Activated CD4-positive, alpha-beta T cell treated with anti-CD3 and anti-CD28 coated beads for 36 hours (primary cell): ENCODE measurements at regions not wholly inside any gene's neighbourhood (a gene's known extent, or its start where the extent isn't known, plus 50 kb on each side); places are given as distances from the start of the nearest gene placed in this dataset.

Experiments
- ATAC-seq: fragments of 200-7000 bp; cut with Tn5 transposase; one replicate; pipeline ENCODE4 v1.10.0; 2021; ENCODE audit warnings: mild to moderate bottlenecking, moderate library complexity
- CTCF ChIA-PET: fragments of 350-600 bp; sonication (Branson Sonifier 250); formaldehyde crosslinking; loops from one replicate; lab custom pipeline; 2021; ENCODE audit warnings: antibody characterized with exemption; lab: Charles Lee
- POLR2A ChIA-PET: fragments of 350-600 bp; sonication (Branson Sonifier 250); formaldehyde crosslinking; loops from one replicate; lab custom pipeline; 2021; ENCODE audit warnings: antibody characterized with exemption, inconsistent platforms; lab: Charles Lee
- DNase-seq: peaks from one replicate; pipeline ENCODE4 v3.0.0-alpha.2; 2020
- H3K27ac Mint-ChIP-seq: one replicate; pipeline ENCODE4 v1.8.0; 2021; ENCODE audit warnings: mixed read lengths
- H3K27me3 Mint-ChIP-seq: one replicate; pipeline ENCODE4 v1.8.0; 2021; ENCODE audit warnings: mixed read lengths
- H3K36me3 Mint-ChIP-seq: one replicate; pipeline ENCODE4 v1.8.0; 2021; ENCODE audit warnings: low read depth, mixed read lengths
- H3K4me1 Mint-ChIP-seq: one replicate; pipeline ENCODE4 v1.8.0; 2021; ENCODE audit warnings: mixed read lengths
- H3K4me3 Mint-ChIP-seq: one replicate; pipeline ENCODE4 v1.8.0; 2021; ENCODE audit warnings: mild to moderate bottlenecking, moderate library complexity, mixed read lengths
- H3K9me3 Mint-ChIP-seq: one replicate; pipeline ENCODE4 v1.8.0; 2021; ENCODE audit warnings: low read depth, mixed read lengths
- intact Hi-C, 2 experiments: fragments of 100-400 bp; cut with DNase I in 1 of 2; cut with micrococcal nuclease in 1 of 2; formaldehyde crosslinking; loops; one replicate each; pipeline versions ENCODE4 v1.14.2 to v1.15.1; 2022 to 2024; cut with DNase I, micrococcal nuclease

DNA sequence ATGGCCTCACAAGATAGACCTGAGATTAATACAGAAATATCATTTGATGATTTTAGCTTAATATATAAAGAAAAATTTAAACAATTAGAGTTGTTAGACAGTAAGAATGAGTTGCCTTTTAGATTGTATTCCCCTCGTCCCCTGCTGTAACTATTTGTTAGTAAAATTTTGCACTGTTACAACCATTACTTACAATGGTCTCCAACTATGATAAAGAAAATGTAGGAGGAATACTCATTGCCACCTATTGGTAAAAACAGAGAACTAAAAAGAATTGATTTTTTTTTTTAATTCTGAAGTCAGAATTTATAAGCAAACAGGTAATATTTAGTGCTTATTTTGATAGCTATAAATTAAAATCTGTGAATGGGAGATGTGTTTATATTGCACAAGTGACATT lies 937.6 kb downstream of the TLE4 start:
- POLR2A ChIA-PET, result no interaction called here
- no peaks in the 10 kb centered on the region for H3K9me3 Mint-ChIP-seq
- H3K4me3 Mint-ChIP-seq, result no peak overlapping the region
- H3K27ac Mint-ChIP-seq, result no peak overlapping the region
- no peaks in the 10 kb centered on the region for H3K27me3 Mint-ChIP-seq
- DNase-seq, result no peak
- no peak for ATAC-seq
- no peaks in the 10 kb centered on the region for H3K4me1 Mint-ChIP-seq
- intact Hi-C loops, result no loop called here
- CTCF ChIA-PET, result interaction anchor here (1.1 kb wide), 1 partner anchor 8 kb away, joined by 3 read pairs; no protein-coding TSS in a partner anchor
- H3K36me3 Mint-ChIP-seq, result no peaks in the 10 kb centered on the region

DNA sequence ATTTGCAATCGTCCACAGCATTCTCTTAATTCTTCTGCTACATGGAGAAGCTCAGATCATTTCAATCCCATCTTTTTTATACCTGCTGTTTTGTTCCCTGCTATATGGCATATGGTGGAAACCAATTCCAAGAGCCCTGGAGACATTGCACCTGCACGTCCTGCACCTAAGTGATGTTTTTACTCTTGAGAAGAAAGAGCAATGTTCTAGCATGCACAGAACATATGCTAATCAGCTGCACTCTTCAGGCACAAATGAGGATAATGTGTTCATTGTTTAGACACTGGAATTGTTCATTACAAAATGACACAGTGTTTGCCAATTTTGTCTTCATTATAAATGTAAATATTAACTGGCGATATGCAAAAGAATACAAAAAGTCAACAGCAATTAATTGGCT lies 935.8 kb downstream of the TLE4 start:
- no peak for ATAC-seq
- DNase-seq, result no peak
- CTCF ChIA-PET, result no interaction called here
- intact Hi-C loops, result no loop called here
- H3K4me3 Mint-ChIP-seq, result no peak overlapping the region
- POLR2A ChIA-PET, result no interaction called here
- H3K27me3 Mint-ChIP-seq, result no peaks in the 10 kb centered on the region
- no peaks in the 10 kb centered on the region for H3K36me3 Mint-ChIP-seq
- no peaks in the 10 kb centered on the region for H3K9me3 Mint-ChIP-seq
- no peak overlapping the region for H3K27ac Mint-ChIP-seq
- H3K4me1 Mint-ChIP-seq, result no peaks in the 10 kb centered on the region

DNA sequence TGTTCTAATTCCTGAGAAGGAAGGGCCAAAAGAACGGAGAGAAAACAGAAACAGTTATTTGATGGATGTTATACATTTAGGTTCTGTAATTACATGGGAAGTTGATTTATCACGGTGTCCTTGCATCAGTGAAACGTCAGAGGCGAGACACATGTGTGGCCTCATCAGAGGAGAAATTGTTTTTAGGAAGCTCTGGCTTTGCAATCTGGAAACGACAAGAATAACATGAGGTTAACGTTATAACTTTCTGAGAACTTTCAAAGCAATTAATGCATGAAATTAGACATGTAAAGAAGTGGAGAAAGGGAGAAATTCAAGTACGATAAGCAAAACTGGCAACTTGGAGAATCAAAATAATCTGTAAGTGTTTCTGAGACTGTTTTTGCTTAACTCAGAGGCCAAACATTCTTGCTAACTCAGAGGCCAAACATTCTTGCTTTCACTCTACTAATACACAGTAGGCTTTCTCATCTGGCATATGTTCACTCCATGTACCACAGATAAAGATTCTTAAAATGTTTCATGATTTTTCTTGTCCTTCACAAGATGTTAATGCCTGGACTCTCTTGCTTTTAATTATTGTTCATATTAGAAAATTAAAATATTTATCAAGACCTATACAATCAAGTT lies 933.0 kb downstream of the TLE4 start:
- POLR2A ChIA-PET, result no interaction called here
- no peaks in the 10 kb centered on the region for H3K9me3 Mint-ChIP-seq
- CTCF ChIA-PET, result no interaction called here
- no peaks in the 10 kb centered on the region for H3K27me3 Mint-ChIP-seq
- H3K36me3 Mint-ChIP-seq, result no peaks in the 10 kb centered on the region
- ATAC-seq (no peak), DNase-seq (no peak)
- no peaks in the 10 kb centered on the region for H3K4me1 Mint-ChIP-seq
- no peak overlapping the region for H3K4me3 Mint-ChIP-seq
- intact Hi-C loops, result no loop called here
- no peak overlapping the region for H3K27ac Mint-ChIP-seq

DNA sequence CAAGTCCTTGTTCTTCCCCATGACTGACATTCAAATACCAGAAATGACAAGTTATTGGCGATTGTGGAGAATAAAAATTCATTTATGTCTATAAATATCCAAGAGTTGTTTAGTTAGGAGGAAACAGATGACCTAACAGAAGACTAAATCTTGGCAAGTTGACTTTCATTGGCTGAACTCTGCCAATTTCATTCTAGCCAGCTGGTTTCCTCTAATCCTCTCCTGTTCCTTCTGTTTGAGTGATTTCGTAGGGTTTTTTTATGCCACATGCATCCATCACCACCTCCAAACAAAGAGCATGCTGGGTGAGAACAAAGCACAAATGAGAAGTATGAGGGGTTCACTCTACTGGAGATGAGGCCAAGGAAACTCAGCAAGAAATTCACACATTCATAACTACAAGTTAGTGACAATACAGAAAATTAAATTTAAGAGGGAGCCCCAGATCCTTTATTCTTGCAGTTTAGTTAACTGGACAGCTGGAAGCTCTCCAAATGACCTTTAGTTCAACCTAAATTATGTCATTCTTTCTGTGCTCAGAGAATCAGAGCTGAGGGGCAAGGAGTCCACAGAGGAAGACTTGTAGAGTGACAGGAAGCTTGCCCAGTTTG lies 932.0 kb downstream of the TLE4 start:
- no peaks in the 10 kb centered on the region for H3K4me1 Mint-ChIP-seq
- DNase-seq (no peak), ATAC-seq (no peak)
- ChIA-PET POLR2A (no interaction called here), CTCF (interaction anchor here (0.7 kb wide), 1 partner anchor 99 kb away, joined by 3 read pairs; no protein-coding TSS in a partner anchor)
- no peaks in the 10 kb centered on the region for H3K36me3 Mint-ChIP-seq
- no peaks in the 10 kb centered on the region for H3K27me3 Mint-ChIP-seq
- no peaks in the 10 kb centered on the region for H3K9me3 Mint-ChIP-seq
- H3K27ac Mint-ChIP-seq, result no peak overlapping the region
- intact Hi-C loops, result no loop called here
- H3K4me3 Mint-ChIP-seq, result no peak overlapping the region

DNA sequence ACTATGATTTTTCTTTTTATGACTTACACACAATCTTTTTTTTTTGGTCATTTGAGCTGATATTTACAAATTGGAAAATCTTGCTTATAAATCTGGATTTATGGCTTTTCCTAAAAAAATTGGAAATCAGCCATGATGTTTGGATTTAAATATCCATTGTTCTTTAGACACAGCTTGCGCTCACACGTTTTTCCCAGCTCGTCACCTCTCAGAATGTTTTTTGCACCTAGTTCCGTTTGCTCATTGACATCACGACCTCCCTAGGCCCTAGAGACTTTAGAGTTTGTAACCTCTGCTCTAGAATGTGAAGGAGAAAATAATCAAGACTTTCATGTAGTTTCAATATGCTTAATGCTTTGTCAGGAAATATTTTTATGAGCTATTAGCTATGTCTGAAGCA lies 930.5 kb downstream of the TLE4 start:
- no peak for ATAC-seq
- ChIA-PET POLR2A (no interaction called here), CTCF (no interaction called here)
- no peaks in the 10 kb centered on the region for H3K4me1 Mint-ChIP-seq
- DNase-seq, result no peak
- H3K27me3 Mint-ChIP-seq, result no peaks in the 10 kb centered on the region
- no peak overlapping the region for H3K4me3 Mint-ChIP-seq
- intact Hi-C loops, result no loop called here
- no peaks in the 10 kb centered on the region for H3K36me3 Mint-ChIP-seq
- H3K27ac Mint-ChIP-seq, result no peak overlapping the region
- H3K9me3 Mint-ChIP-seq, result no peaks in the 10 kb centered on the region

DNA sequence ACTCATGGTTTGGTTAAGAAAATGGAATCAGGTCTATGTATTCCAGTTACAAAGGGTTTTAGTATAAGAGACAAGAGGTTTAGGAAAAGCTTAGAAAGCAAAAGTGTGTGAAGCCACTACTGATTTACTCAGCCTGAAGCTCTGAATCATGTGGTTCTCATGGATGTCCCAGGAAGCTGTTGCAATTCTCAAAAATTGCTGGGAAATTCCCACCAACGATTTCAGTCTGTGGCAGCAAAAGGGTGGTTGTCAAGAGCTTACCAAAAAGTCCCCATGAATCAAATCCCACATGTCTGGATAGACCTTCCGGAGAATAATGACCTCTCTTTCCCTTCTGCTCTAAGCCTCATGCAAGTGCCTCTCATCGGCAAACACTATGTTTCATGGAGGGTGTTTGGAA lies 929.9 kb downstream of the TLE4 start:
- intact Hi-C loops, result no loop called here
- Mint-ChIP-seq H3K36me3 (no peaks in the 10 kb centered on the region), H3K4me3 (no peak overlapping the region), H3K4me1 (no peaks in the 10 kb centered on the region), H3K9me3 (no peaks in the 10 kb centered on the region), H3K27ac (no peak overlapping the region), H3K27me3 (no peaks in the 10 kb centered on the region)
- CTCF ChIA-PET, result interaction anchor here (1.0 kb wide), 1 partner anchor 8 kb away, joined by 3 read pairs; no protein-coding TSS in a partner anchor
- DNase-seq (no peak), ATAC-seq (no peak)
- POLR2A ChIA-PET, result no interaction called here

DNA sequence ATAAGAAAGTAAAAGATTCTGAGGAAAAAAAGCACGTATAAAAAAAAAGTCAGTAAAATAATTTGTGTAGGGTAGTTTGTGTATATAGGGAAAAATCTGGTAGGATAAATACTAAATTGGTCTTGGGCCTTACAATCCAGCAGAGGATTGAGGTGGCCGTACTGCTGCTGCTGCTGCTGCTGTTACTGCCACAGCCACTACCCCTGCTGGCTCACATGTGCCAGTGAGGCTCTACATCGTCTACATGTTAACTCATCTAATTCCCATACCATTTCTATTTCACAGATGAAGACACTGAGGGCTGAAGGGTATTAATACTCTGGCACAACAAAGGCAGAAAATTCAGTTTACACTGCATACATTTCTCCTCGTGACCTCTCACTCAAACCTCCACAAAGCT lies 928.5 kb downstream of the TLE4 start:
- H3K9me3 Mint-ChIP-seq, result peaks cover 2% of the 10 kb centered on the region
- DNase-seq, result no peak
- no peaks in the 10 kb centered on the region for H3K27me3 Mint-ChIP-seq
- no peak overlapping the region for H3K27ac Mint-ChIP-seq
- no peaks in the 10 kb centered on the region for H3K4me1 Mint-ChIP-seq
- H3K4me3 Mint-ChIP-seq, result no peak overlapping the region
- POLR2A ChIA-PET, result no interaction called here
- intact Hi-C loops, result no loop called here
- CTCF ChIA-PET, result no interaction called here
- ATAC-seq, result no peak
- H3K36me3 Mint-ChIP-seq, result no peaks in the 10 kb centered on the region

DNA sequence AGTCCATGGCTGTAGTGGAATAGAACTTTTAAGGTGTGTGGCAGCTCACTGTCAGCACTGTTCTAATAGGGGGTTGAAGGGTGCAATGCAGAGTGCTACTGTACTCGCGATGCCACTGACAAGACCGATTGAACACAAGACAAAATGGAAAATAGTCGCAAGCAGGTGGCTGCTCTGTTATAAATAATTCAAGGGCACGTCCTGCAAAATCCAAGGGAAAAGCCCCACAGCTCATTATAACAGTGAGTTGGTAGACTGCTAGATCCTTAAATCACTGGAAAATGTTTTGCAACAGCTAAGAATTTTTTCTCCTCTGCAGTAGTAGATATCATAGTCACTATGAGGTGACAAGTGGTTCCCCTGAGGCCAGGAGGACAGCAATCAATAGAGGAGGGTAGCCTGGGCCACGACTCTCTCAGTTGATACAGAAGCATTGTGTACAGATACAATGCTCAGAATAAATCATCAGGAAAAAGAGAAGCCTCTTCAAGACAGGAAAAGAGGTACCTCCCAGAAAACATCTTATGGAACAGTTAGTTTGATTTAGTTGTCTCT lies 926.3 kb downstream of the TLE4 start:
- DNase-seq (no peak), ATAC-seq (no peak)
- ChIA-PET CTCF (interaction anchor here (0.7 kb wide), 1 partner anchor 17 kb away, joined by 3 read pairs; no protein-coding TSS in a partner anchor), POLR2A (no interaction called here)
- no peaks in the 10 kb centered on the region for H3K4me1 Mint-ChIP-seq
- no peak overlapping the region for H3K27ac Mint-ChIP-seq
- H3K27me3 Mint-ChIP-seq, result no peaks in the 10 kb centered on the region
- no peaks in the 10 kb centered on the region for H3K36me3 Mint-ChIP-seq
- H3K4me3 Mint-ChIP-seq, result no peak overlapping the region
- intact Hi-C loops, result no loop called here
- peaks cover 4% of the 10 kb centered on the region for H3K9me3 Mint-ChIP-seq

DNA sequence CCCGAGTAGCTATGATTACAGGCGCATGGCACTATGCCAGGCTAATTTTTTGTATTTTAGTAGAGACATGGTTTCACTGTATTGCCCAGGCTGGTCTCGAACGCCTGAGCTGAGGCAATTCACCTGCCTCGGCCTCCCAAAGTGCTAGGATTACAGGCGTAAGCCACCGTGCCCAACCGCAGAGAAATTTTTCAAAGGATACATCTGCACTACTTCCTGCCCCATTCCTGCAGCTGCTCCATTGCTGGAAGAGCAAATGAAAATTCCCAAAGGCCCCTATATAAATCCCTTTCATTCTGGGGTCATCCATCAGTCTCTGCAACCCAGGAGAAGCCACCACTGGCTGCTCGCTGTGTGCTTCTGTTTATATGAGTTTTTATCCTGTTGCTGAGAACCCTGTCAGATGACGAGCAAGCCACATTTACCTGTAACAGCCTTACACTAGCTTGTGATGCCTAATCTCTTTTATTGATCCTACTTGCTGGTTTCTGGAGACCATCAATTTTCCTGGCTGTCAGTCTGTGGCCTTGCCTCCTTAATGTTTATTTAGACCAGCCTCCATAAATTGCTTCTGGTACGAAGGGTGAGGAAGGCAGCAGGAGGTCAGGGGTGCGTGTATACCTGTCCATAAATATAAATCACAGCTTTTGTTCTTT lies 925.3 kb downstream of the TLE4 start:
- H3K9me3 Mint-ChIP-seq, result peaks cover 4% of the 10 kb centered on the region
- no peak overlapping the region for H3K4me3 Mint-ChIP-seq
- H3K4me1 Mint-ChIP-seq, result no peaks in the 10 kb centered on the region
- DNase-seq (no peak), ATAC-seq (no peak)
- ChIA-PET POLR2A (no interaction called here), CTCF (no interaction called here)
- H3K27me3 Mint-ChIP-seq, result no peaks in the 10 kb centered on the region
- intact Hi-C loops, result no loop called here
- no peaks in the 10 kb centered on the region for H3K36me3 Mint-ChIP-seq
- no peak overlapping the region for H3K27ac Mint-ChIP-seq

DNA sequence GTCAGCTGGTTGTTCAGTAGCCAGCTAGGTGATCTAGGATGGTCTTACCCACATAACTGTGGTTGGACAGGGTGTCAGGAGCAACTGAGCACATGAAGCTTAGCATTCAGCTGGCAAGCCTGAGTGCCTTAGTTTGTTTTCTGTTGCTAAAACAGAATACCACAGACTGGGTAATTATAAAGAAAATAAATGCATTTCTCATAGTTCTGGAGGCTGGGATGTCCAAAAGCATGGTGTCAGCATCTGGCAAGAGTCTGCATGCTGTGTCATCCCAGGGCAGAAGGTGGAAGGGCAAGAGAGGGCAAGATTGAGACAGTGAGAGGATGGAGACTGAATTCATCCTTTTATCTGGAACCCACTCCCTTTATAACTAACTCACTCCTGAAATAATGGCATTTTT lies 921.5 kb downstream of the TLE4 start:
- Mint-ChIP-seq H3K27me3 (no peaks in the 10 kb centered on the region), H3K9me3 (peaks cover 4% of the 10 kb centered on the region), H3K36me3 (no peaks in the 10 kb centered on the region), H3K4me1 (no peaks in the 10 kb centered on the region), H3K27ac (no peak overlapping the region), H3K4me3 (no peak overlapping the region)
- intact Hi-C loops, result no loop called here
- DNase-seq (no peak), ATAC-seq (no peak)
- CTCF ChIA-PET, result interaction anchor here (2.2 kb wide), 1 partner anchor 13 kb away, joined by 4 read pairs; no protein-coding TSS in a partner anchor
- POLR2A ChIA-PET, result no interaction called here

DNA sequence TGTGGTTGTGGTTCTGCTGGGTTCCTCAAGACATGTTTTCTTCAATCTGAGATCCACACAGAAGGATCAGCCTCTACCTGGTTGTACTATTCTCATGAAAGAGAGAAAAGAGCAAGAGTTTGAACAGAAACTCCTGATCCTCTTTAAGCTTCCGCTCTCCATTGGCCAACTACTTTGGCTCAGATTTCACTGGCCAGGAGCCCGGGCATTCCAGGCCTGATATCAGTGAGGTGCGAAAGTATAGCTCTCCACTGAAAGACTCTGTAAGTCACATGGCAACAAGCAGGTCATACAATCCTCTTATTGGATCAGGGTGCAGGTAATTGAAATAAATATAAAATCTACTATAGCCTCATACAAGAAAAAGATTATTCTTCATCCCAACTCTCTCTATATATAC lies 920.5 kb downstream of the TLE4 start:
- H3K36me3 Mint-ChIP-seq, result no peaks in the 10 kb centered on the region
- ATAC-seq (no peak), DNase-seq (no peak)
- H3K27ac Mint-ChIP-seq, result no peak overlapping the region
- intact Hi-C loops, result no loop called here
- ChIA-PET POLR2A (no interaction called here), CTCF (no interaction called here)
- H3K4me3 Mint-ChIP-seq, result no peak overlapping the region
- peaks cover 4% of the 10 kb centered on the region for H3K9me3 Mint-ChIP-seq
- no peaks in the 10 kb centered on the region for H3K27me3 Mint-ChIP-seq
- no peaks in the 10 kb centered on the region for H3K4me1 Mint-ChIP-seq
